KMS-11 (cell line): ENCODE measurements at regions not wholly inside any gene's neighbourhood (a gene's known extent, or its start where the extent isn't known, plus 50 kb on each side); places are given as distances from the start of the nearest gene placed in this dataset.

ENCODE experiments used
- H2AFZ ChIP-seq: fragments of 200-600 bp; sonication (generic); 2 replicates; pipeline ENCODE4 v1.6.1; 2016; ENCODE audit warnings: antibody characterized with exemption, mixed run types, low read depth
- H3K27ac ChIP-seq: fragments of 200-600 bp; sonication (generic); 2 replicates; pipeline ENCODE4 v1.6.1; 2016; ENCODE audit warnings: mild to moderate bottlenecking, mixed run types
- H3K27me3 ChIP-seq: fragments of 200-600 bp; sonication (generic); 2 replicates; pipeline ENCODE4 v1.6.1; 2017; ENCODE audit warnings: mild to moderate bottlenecking, low read depth, mixed run types, moderate library complexity; ENCODE audit not compliant: insufficient read depth
- H3K36me3 ChIP-seq: fragments of 200-600 bp; sonication (generic); 2 replicates; pipeline ENCODE4 v1.6.1; 2017; ENCODE audit warnings: mild to moderate bottlenecking, mixed run types; ENCODE audit not compliant: insufficient read depth
- H3K4me1 ChIP-seq: fragments of 200-600 bp; sonication (generic); 2 replicates; pipeline ENCODE4 v1.6.1; 2016; ENCODE audit warnings: mild to moderate bottlenecking, low read depth, mixed run types; ENCODE audit not compliant: poor library complexity, severe bottlenecking
- H3K4me2 ChIP-seq: fragments of 200-600 bp; sonication (generic); 2 replicates; pipeline ENCODE4 v1.7.0; 2016; ENCODE audit warnings: mild to moderate bottlenecking, mixed run types
- H3K4me3 ChIP-seq: fragments of 200-600 bp; sonication (generic); IDR thresholded peaks from 2 replicates; pipeline ENCODE4 v1.6.1; 2017; ENCODE audit warnings: low read depth, low read length, mixed read lengths; ENCODE audit not compliant: insufficient read depth
- H3K79me2 ChIP-seq: fragments of 200-600 bp; sonication (generic); 2 replicates; pipeline ENCODE4 v1.6.1; 2016; ENCODE audit warnings: low read depth, mixed run types; ENCODE audit not compliant: insufficient read depth
- H3K9ac ChIP-seq: fragments of 200-600 bp; sonication (generic); 2 replicates; pipeline ENCODE4 v1.6.1; 2016; ENCODE audit warnings: mild to moderate bottlenecking, mixed run types
- H4K20me1 ChIP-seq: fragments of 200-600 bp; sonication (generic); 2 replicates; pipeline ENCODE4 v1.6.1; 2016; ENCODE audit warnings: mild to moderate bottlenecking, mixed run types; ENCODE audit not compliant: insufficient read depth
- TF ChIP-seq, protein P1 (sequence below): fragments of 200-600 bp; sonication (generic); conservative IDR thresholded peaks from 2 replicates; pipeline ENCODE4 v1.6.1; 2017; ENCODE audit warnings: low read depth, mild to moderate bottlenecking, antibody characterized with exemption, low read length, moderate library complexity, mixed read lengths

DNA sequence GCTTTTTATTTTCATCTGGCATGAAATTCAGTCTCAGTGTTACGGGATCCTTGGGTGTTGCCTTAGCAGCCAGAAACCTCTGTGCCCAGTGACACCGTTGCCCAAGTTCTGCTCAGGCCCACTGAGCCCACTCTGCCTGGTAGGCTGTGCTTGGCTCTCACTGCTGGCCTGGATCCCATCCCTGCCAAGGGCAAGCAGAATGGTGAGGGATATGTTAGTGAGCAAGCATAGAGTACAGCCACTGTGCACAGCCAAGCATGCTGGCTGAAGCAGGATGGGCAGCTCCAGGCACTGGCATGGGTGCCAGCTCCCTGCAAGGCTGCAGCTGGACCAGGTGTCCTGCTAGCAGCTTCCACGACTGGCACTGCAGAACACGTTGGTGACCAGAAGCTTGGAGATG is 194.7 kb upstream of the TFPI start:
- TF ChIP-seq, protein P1, sequence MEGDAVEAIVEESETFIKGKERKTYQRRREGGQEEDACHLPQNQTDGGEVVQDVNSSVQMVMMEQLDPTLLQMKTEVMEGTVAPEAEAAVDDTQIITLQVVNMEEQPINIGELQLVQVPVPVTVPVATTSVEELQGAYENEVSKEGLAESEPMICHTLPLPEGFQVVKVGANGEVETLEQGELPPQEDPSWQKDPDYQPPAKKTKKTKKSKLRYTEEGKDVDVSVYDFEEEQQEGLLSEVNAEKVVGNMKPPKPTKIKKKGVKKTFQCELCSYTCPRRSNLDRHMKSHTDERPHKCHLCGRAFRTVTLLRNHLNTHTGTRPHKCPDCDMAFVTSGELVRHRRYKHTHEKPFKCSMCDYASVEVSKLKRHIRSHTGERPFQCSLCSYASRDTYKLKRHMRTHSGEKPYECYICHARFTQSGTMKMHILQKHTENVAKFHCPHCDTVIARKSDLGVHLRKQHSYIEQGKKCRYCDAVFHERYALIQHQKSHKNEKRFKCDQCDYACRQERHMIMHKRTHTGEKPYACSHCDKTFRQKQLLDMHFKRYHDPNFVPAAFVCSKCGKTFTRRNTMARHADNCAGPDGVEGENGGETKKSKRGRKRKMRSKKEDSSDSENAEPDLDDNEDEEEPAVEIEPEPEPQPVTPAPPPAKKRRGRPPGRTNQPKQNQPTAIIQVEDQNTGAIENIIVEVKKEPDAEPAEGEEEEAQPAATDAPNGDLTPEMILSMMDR, result no peak
- Histone ChIP-seq H3K27ac (no peak overlapping the region), H3K9ac (no peak overlapping the region), H3K4me1 (no peaks in the 10 kb centered on the region), H3K79me2 (no peaks in the 10 kb centered on the region), H3K4me3 (no peak overlapping the region), H3K36me3 (no peaks in the 10 kb centered on the region), H3K27me3 (no peaks in the 10 kb centered on the region), H3K4me2 (no peak overlapping the region), H2AFZ (no peak overlapping the region), H4K20me1 (no peaks in the 10 kb centered on the region)

DNA sequence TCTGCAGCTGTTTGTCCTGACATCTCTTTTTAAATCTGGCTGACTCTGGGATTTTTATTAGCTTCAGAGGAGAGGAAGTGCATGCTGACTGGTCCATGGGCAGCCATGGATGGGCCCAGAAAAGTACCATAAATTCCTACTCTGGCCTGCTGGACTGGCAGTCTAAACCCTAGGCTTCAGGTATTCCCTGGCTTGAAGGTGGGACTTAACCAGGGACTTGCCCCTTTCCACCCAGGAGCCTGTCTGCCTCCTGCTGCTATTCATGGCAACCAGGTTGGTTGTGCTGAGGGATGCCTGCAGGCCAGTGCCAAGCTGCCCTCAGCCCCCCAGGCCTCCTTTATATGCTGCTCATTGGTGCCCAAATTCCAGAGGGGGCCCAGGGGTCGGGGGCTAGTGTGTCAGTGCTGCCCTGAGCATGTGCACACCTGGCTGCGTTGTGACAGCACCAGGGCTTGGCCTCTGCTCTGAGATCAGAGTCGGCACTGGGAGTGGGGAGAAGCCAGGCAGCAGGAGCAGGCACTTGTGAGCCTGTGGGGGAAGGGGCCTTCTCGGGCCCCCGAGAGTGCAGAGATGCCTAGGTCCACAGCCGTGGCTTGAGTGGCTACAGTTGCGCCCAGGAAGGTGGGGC is 195.7 kb upstream of the TFPI start:
- Histone ChIP-seq H2AFZ (no peak overlapping the region), H3K9ac (no peak overlapping the region), H4K20me1 (no peaks in the 10 kb centered on the region), H3K4me3 (no peak overlapping the region), H3K27ac (no peak overlapping the region), H3K79me2 (no peaks in the 10 kb centered on the region), H3K4me1 (no peaks in the 10 kb centered on the region), H3K36me3 (no peaks in the 10 kb centered on the region), H3K27me3 (no peaks in the 10 kb centered on the region), H3K4me2 (no peak overlapping the region)
- TF ChIP-seq, protein P1, result no peak

GRCh38 chr2:187768995-187769394 is 214.8 kb upstream of the TFPI start:
- Histone ChIP-seq H4K20me1 (no peaks in the 10 kb centered on the region), H3K79me2 (no peaks in the 10 kb centered on the region), H3K4me2 (no peak overlapping the region), H3K27ac (no peak overlapping the region), H3K27me3 (no peaks in the 10 kb centered on the region), H3K9ac (no peak overlapping the region), H3K4me3 (no peak overlapping the region), H3K4me1 (no peaks in the 10 kb centered on the region), H3K36me3 (no peaks in the 10 kb centered on the region; the same call in 1 of the 2 replicates), H2AFZ (no peak overlapping the region)
- TF ChIP-seq, protein P1, result no peak

DNA sequence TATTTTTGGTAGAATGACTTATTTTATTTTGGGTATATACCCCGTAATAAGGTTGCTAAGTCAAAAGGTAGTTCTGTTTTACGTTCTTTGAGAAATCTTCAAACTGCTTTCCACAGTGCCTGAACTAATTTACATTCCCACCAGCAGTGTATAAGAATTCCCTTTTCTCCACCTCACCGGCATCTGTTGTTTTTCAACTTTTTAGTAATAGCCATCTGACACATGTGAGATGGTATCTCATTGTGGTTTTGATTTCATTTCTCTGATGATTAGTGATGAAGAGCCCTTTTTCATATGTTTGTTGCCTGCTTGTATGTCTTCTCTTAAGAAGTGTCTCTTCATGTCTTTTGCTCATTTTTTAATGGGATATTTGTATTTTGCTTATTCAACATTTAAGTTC is 215.2 kb upstream of the TFPI start:
- no peak overlapping the region for H3K9ac ChIP-seq
- no peaks in the 10 kb centered on the region for H4K20me1 ChIP-seq
- H3K79me2 ChIP-seq, result no peaks in the 10 kb centered on the region
- H2AFZ ChIP-seq, result no peak overlapping the region
- no peak overlapping the region for H3K4me3 ChIP-seq
- TF ChIP-seq, protein P1, result no peak
- no peak overlapping the region for H3K4me2 ChIP-seq
- no peaks in the 10 kb centered on the region; the same call in 1 of the 2 replicates for H3K36me3 ChIP-seq
- H3K4me1 ChIP-seq, result no peaks in the 10 kb centered on the region
- H3K27ac ChIP-seq, result no peak overlapping the region
- no peaks in the 10 kb centered on the region for H3K27me3 ChIP-seq
